ENCODE measurements at regions not wholly inside any gene's neighbourhood (a gene's known extent, or its start where the extent isn't known, plus 50 kb on each side); places are given as distances from the start of the nearest gene placed in this dataset.
"Not testable (repeated sequence)": the region's sequence is repeated elsewhere in the genome, so short reads cannot be mapped to it uniquely, and the experiment has no call there.

GRCh38 chr10:125258676-125259075 lies 98.3 kb upstream of the CTBP2 start:
- Mint-ChIP-seq H3K4me3 (no peak overlapping the region), H3K27ac (no peak overlapping the region), H3K36me3 (no peaks in the 10 kb centered on the region), H3K27me3 (ENCODE audit: low read depth in 2 of 2) (peaks cover 17 to 22% of the 10 kb centered on the region in 2 donors), H3K4me1 (no peaks in the 10 kb centered on the region), H3K9me3 (no peaks in the 10 kb centered on the region)
- TF ChIP-seq CTCF (IDR thresholded peaks at IDR 0.05) = no peak
- H3K27ac ChIP-seq (ENCODE audit: low read length) = no peak overlapping the region
- ATAC-seq (no peak), DNase-seq (no peak)
- no peaks in the 10 kb centered on the region for H3K27me3 ChIP-seq (ENCODE audit: control insufficient read depth, insufficient read depth, low read length)
- no peaks in the 10 kb centered on the region for H3K9me3 ChIP-seq (ENCODE audit: control insufficient read depth, insufficient read depth, low read length)
- intact Hi-C loops (cut with micrococcal nuclease) = no loop called here
- 84% methylated on average over 2 of the region's 2 CpGs for WGBS (ENCODE audit: insufficient coverage)
- H3K4me1 ChIP-seq (ENCODE audit: control insufficient read depth, insufficient read depth, low read length) = no peaks in the 10 kb centered on the region
- H3K4me3 ChIP-seq (ENCODE audit: low read length) = no peak overlapping the region
- no peaks in the 10 kb centered on the region for H3K36me3 ChIP-seq (ENCODE audit: control insufficient read depth, insufficient read depth, low read length)

GRCh38 chr10:125257521-125258108 lies 97.3 kb upstream of the CTBP2 start:
- Histone ChIP-seq H3K27me3 (ENCODE audit: control insufficient read depth, insufficient read depth, low read length) (no peaks in the 10 kb centered on the region), H3K4me3 (ENCODE audit: low read length) (no peak overlapping the region), H3K9me3 (ENCODE audit: control insufficient read depth, insufficient read depth, low read length) (no peaks in the 10 kb centered on the region), H3K27ac (ENCODE audit: low read length) (no peak overlapping the region), H3K36me3 (ENCODE audit: control insufficient read depth, insufficient read depth, low read length) (no peaks in the 10 kb centered on the region), H3K4me1 (ENCODE audit: control insufficient read depth, insufficient read depth, low read length) (no peaks in the 10 kb centered on the region)
- 82% methylated on average over 12 of the region's 12 CpGs for WGBS (ENCODE audit: insufficient coverage)
- intact Hi-C loops (cut with micrococcal nuclease) = no loop called here
- no peak for TF ChIP-seq CTCF (IDR thresholded peaks at IDR 0.05)
- Mint-ChIP-seq H3K9me3 (peaks cover 0 to 3% of the 10 kb centered on the region in 2 donors), H3K4me3 (no peak overlapping the region), H3K27me3 (ENCODE audit: low read depth in 2 of 2) (peaks cover 17 to 19% of the 10 kb centered on the region in 2 donors), H3K4me1 (no peaks in the 10 kb centered on the region), H3K36me3 (no peaks in the 10 kb centered on the region), H3K27ac (no peak overlapping the region)
- ATAC-seq (no peak), DNase-seq (no peak)

- no peak for TF ChIP-seq CTCF (IDR thresholded peaks at IDR 0.05)
- no peaks in the 10 kb centered on the region for H3K4me1 ChIP-seq (ENCODE audit: control insufficient read depth, insufficient read depth, low read length)
- Mint-ChIP-seq H3K4me3 (no peak overlapping the region), H3K36me3 (peaks cover 5% of the 10 kb centered on the region), H3K27ac (no peak overlapping the region), H3K4me1 (no peaks in the 10 kb centered on the region), H3K9me3 (peaks cover 3 to 4% of the 10 kb centered on the region in 2 donors), H3K27me3 (ENCODE audit: low read depth in 2 of 2) (peaks cover 22 to 23% of the 10 kb centered on the region in 2 donors)
- WGBS (ENCODE audit: insufficient coverage) = 64% methylated on average over 4 of the region's 4 CpGs
- H3K27me3 ChIP-seq (ENCODE audit: control insufficient read depth, insufficient read depth, low read length) = no peaks in the 10 kb centered on the region
- H3K27ac ChIP-seq (ENCODE audit: low read length) = no peak overlapping the region
- DNase-seq (no peak), ATAC-seq (no peak)
- no peak overlapping the region for H3K4me3 ChIP-seq (ENCODE audit: low read length)
- intact Hi-C loops (cut with micrococcal nuclease) = no loop called here
- H3K36me3 ChIP-seq (ENCODE audit: control insufficient read depth, insufficient read depth, low read length) = no peaks in the 10 kb centered on the region
- H3K9me3 ChIP-seq (ENCODE audit: control insufficient read depth, insufficient read depth, low read length) = no peaks in the 10 kb centered on the region
Observed at GRCh38 chr10:125256026-125256425, 95.7 kb upstream of the CTBP2 start.

- no peaks in the 10 kb centered on the region for H3K4me1 ChIP-seq (ENCODE audit: control insufficient read depth, insufficient read depth, low read length)
- no peak for TF ChIP-seq CTCF (IDR thresholded peaks at IDR 0.05)
- no peaks in the 10 kb centered on the region for H3K4me1 Mint-ChIP-seq
- H3K4me3 ChIP-seq (ENCODE audit: low read length) = no peak overlapping the region
- no peak overlapping the region for H3K27ac Mint-ChIP-seq
- H3K27me3 Mint-ChIP-seq (ENCODE audit: low read depth in 2 of 2) = peaks cover 20 to 27% of the 10 kb centered on the region in 2 donors
- H3K36me3 Mint-ChIP-seq = peaks cover 5% of the 10 kb centered on the region
- intact Hi-C loops (cut with micrococcal nuclease) = no loop called here
- DNase-seq (no peak), ATAC-seq (no peak)
- no peaks in the 10 kb centered on the region for H3K9me3 ChIP-seq (ENCODE audit: control insufficient read depth, insufficient read depth, low read length)
- H3K27ac ChIP-seq (ENCODE audit: low read length) = no peak overlapping the region
- no peaks in the 10 kb centered on the region for H3K36me3 ChIP-seq (ENCODE audit: control insufficient read depth, insufficient read depth, low read length)
- 52% methylated on average over 2 of the region's 2 CpGs for WGBS (ENCODE audit: insufficient coverage)
- no peaks in the 10 kb centered on the region for H3K27me3 ChIP-seq (ENCODE audit: control insufficient read depth, insufficient read depth, low read length)
- H3K4me3 Mint-ChIP-seq = no peak overlapping the region
- peaks cover 3 to 4% of the 10 kb centered on the region in 2 donors for H3K9me3 Mint-ChIP-seq
Observed at GRCh38 chr10:125252937-125253336, 92.6 kb upstream of the CTBP2 start.

- DNase-seq; intact Hi-C loops (cut with micrococcal nuclease); H3K4me1 Mint-ChIP-seq; H3K27me3 ChIP-seq (ENCODE audit: control insufficient read depth, insufficient read depth, low read length); H3K4me3 Mint-ChIP-seq; H3K4me1 ChIP-seq (ENCODE audit: control insufficient read depth, insufficient read depth, low read length); H3K9me3 ChIP-seq (ENCODE audit: control insufficient read depth, insufficient read depth, low read length); H3K27ac ChIP-seq (ENCODE audit: low read length); ATAC-seq; H3K36me3 ChIP-seq (ENCODE audit: control insufficient read depth, insufficient read depth, low read length); H3K27ac Mint-ChIP-seq; H3K9me3 Mint-ChIP-seq; H3K4me3 ChIP-seq (ENCODE audit: low read length); H3K36me3 Mint-ChIP-seq: not testable (repeated sequence)
- 92% methylated on average over 3 of the region's 4 CpGs for WGBS (ENCODE audit: insufficient coverage)
- H3K27me3 Mint-ChIP-seq (ENCODE audit: low read depth in 2 of 2) = peaks cover 33 to 39% of the 10 kb centered on the region in 2 donors
Observed at GRCh38 chr10:125250834-125251233, 90.5 kb upstream of the CTBP2 start.
